PC-9 (cell line): ENCODE measurements at regions not wholly inside any gene's neighbourhood (a gene's known extent, or its start where the extent isn't known, plus 50 kb on each side); places are given as distances from the start of the nearest gene placed in this dataset.

Experiments used
- EZH2 ChIP-seq: fragments of 200-600 bp; sonication (generic); IDR thresholded peaks from 2 replicates; pipeline ENCODE4 v1.8.0; 2017; ENCODE audit warnings: antibody characterized with exemption, low read depth
- TF ChIP-seq, protein P1 (sequence below): fragments of 200-600 bp; sonication (generic); conservative IDR thresholded peaks from 2 replicates; pipeline ENCODE4 v1.6.1; 2017; ENCODE audit warnings: mixed run types, antibody characterized with exemption, mild to moderate bottlenecking, moderate library complexity

DNA sequence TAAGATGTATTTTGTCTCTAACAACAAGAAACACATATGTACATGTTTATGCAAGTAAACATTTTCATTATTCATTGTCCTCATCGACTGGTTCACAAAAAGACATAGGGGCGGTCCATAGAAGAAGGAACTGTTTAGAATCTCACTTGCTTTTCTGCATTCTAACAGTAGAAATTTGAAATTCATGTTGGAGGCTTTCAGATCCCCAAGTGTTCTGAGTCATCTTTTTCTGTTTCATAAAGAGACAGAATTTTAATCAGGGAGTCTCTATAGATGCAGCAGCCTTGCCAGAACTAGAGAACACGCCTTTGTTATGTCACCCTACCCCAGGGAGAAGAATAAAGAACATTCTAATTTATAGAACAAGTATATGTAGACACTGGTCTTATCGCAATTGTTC is 324.3 kb downstream of the GABRG2 start:
- TF ChIP-seq, protein P1, sequence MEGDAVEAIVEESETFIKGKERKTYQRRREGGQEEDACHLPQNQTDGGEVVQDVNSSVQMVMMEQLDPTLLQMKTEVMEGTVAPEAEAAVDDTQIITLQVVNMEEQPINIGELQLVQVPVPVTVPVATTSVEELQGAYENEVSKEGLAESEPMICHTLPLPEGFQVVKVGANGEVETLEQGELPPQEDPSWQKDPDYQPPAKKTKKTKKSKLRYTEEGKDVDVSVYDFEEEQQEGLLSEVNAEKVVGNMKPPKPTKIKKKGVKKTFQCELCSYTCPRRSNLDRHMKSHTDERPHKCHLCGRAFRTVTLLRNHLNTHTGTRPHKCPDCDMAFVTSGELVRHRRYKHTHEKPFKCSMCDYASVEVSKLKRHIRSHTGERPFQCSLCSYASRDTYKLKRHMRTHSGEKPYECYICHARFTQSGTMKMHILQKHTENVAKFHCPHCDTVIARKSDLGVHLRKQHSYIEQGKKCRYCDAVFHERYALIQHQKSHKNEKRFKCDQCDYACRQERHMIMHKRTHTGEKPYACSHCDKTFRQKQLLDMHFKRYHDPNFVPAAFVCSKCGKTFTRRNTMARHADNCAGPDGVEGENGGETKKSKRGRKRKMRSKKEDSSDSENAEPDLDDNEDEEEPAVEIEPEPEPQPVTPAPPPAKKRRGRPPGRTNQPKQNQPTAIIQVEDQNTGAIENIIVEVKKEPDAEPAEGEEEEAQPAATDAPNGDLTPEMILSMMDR = no peak
- TF ChIP-seq EZH2 = no peak
